Activated T-cell treated with anti-CD3 and anti-CD28 coated beads, Interleukin-2, amount 50 U/mL, for 48 hours (primary cell): ENCODE measurements at regions not wholly inside any gene's neighbourhood (a gene's known extent, or its start where the extent isn't known, plus 50 kb on each side); places are given as distances from the start of the nearest gene placed in this dataset.
"Not testable (repeated sequence)": the region's sequence is repeated elsewhere in the genome, so short reads cannot be mapped to it uniquely, and the experiment has no call there.

ENCODE experiments used
- DNase-seq, 2 experiments: peaks; one replicate each; pipeline ENCODE4 v3.0.0-alpha.2; 2020

DNA sequence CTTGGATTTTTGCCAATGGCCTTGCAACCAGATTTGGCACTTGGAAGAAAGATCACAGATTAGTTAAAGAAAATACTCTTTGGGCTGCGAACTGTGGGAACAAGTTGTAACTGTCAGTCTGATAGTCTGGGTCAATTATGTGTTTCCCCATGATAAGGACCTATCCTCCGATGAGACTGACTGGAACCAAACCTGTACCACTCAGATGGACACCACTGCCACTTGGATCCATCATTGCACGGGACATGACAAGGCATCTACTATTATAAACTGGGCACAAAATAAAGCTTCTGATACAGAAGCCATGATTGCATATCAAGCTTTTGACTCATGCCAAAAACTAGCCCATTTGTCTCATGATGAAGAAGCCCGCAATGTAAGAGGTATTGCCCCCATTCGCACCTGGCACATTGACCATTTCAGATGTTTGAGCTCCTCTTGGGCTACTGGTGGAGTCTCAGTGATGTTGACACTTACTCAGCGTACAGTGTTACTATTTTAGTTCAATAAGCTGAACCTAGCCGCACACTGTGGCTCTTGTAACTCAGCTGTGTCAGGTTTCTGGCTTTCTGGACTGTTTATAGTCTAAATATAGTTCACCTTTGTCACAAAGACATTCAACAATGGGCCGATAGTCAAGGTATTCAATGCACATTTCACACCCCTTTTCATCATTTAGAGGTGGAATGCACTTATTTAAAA lies 179.8 kb upstream of the RBBP8 start:
- DNase-seq: no peak

DNA sequence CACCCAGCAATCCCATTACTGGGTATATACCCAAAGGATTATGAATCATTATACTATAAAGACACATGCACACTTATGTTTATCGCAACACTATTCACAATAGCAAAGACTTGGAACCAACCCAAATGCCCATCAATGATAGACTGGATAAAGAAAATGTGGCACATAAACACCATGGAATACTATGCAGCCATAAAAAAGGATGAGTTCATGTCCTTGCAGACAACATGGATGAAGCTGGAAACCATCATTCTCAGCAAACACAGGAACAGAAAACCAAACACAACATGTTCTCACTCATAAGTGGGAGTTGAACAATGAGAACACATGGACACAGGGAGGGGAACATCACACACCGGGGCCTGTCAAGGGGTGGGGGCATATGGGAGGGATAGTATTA lies 169.1 kb upstream of the RBBP8 start:
- DNase-seq: not testable (repeated sequence)

DNA sequence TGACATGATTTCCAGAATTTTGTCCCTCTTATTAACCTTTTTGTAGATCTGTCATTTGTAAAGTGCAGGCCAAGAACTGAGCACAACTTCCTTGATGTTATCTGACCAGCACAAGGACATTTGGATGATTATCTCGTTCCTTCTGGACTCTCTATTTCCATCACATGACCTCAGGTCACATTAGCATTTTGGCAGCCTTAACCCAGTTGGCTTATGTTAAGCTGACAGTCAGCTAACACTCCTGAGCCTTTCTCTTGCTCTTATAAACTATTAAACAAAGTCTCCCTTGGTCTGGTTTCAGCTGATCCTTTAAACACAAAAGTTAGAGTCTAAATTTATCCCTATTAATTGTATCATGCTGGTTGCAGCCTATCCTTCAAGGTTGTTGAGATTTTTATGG lies 167.2 kb upstream of the RBBP8 start:
- DNase-seq: no peak

DNA sequence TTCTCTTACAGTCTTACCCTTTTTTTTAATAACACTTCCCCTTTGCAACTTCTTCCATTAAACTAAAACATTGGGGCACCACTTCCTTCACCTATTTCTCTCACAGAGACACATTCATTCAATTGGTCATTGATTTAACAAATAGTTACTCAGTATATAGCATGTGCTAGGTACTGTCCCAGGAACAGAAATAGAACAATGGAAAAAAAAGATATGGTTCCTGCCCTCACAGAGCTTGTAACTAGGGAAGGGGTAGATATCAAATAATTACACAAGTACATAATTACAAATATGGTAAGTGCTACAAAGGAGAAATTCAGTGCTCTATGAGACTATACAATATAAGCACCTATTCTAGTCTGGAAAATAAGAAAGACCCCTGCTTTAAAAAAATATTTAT lies 165.5 kb upstream of the RBBP8 start:
- DNase-seq: no peak

DNA sequence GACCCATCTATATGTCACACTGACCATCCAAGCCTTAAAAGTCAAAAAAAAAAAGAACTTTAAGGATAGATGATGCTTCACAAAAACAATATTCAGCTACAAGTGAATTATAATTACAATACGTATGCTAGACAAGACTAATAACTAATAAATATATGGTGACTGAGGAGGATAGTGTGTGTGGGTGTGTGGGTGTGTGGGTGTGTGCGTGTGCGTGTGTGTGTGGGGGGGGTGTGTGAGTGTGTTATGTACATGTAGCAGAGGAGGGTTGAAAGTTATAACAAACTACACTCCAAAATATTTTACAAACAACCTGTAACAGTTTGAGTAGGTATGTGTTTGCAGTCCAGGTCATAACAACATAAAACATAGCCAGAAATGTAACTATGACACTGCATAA lies 159.2 kb upstream of the RBBP8 start:
- no peak for DNase-seq

DNA sequence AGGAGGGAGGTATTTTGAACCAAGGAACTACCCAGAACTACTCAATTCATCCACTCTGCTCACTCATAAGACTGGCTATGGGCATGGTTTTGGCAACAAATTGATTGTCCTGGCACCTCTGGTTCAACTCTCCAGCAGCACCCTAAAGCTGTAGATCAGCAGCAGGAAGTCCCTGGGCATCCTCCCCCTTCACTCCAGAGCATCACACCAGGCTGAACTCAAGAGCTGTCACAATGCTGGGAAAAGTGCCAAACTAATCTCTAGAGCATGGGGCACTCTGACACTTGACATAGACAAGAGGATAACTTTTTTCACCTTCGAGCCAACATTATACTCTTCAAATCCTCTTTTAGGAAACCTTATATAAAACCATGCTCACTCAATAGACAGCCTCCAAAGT lies 154.1 kb upstream of the RBBP8 start:
- no peak for DNase-seq

DNA sequence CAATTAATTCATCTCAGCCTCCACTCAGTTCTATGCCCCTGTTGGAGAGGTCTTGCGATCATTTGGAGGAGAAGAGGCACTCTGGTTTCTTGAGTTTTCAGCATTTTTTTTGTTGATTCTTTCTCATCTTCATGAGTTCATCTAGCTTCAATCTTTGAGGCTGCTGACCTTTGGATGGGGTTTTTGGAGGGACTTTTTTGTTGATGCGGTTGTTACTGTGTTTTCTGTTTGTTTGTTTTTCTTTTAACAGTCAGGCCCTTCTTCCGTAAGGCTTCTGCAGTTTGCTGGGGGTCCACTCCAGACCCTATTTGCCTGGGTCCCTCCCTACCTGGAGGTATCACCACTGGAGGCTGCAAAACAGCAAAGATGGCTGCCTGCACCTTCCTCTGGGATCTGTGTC lies 149.9 kb upstream of the RBBP8 start:
- no peak for DNase-seq

DNA sequence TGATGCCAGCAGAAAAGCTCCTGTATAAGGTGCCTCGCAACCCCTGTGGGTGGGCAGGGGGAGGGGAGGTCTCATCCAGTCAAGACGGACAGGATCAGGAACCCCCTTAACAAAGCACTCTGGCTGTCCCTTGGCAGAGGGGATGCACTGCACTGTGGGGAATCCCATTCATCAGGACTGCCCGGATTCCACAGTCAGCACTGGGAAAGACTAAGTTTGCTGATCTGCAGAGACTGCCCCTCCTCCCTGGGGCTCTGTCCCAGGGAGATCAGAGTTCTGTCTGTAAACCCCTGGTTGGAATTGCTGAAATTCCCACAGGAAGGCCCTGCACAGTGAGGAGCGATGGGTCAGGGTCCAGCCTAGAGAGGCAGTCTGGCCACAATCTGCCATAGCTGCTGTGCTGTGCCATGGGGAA lies 149.5 kb upstream of the RBBP8 start:
- no peak for DNase-seq

DNA sequence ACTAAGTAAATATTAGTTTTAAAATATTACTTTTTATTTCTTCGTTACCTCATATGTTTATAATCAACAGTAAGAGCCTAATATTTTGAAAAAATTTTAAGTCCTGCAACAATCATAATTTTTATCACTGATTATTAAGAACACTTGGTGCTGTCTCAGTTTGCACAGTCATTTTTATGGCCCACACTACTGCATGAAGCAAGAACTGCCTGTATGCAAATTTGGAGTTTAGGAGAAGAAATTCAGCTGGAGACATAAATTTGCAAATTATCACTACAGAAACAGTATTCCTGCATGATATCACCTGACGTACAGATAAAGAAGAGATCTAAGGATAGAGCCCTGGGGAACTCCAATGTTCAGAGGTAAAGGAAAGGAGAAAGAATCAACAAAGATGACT lies 144.1 kb upstream of the RBBP8 start:
- no peak for DNase-seq

DNA sequence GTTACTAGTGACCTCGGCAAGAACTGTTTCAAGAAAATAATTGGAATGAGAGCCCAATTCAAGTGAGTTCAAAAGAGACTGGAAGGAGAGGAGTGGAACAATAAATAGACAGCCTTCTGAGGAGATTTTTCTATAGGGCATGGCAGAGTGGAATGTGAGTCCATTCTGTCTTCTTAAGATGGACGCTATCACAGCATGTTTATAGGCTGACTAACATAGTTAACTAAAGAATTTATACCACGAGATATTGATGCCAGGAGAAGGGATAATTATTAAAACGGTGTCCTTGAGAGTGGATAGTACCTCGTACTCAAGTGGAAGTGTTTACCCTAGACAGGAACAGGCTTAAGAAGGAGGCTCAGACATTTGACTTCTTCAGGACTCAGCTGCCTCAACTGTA lies 143.5 kb upstream of the RBBP8 start:
- DNase-seq: no peak

DNA sequence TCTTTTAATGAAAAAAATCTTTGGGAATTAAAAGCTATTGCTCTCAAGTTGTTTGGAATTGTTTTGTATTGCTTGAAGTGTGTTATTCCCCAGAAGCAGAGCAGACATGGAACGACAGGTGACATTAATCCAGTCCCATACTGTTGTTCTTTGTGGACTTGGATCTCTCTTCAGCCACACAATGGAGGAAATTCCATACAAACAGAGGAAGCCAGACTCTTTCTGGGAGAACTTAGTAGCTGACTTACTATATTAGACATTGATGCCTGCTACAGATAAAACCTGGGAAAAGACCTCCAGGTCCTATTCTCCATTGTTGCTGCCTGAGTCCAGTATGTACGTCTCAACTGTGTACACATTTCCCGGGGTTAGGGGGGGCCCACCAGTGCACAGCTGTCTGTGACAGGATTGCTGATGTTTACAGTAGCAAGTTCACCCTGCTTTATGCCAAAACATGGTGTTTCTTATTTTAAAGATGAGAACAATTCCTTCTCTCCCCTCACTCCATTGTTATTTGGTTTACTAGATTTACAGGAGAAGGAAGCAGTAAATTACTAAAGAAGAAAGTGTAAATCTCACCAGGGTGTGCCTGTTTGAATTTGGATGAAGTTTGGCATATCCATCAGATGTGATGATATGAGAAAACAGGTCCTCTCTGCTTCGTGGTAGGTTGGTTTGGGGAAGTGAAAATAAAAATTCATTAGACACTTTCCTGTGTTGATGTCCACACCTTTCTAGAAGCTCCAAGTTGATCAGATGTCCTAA lies 142.4 kb upstream of the RBBP8 start:
- no peak for DNase-seq

DNA sequence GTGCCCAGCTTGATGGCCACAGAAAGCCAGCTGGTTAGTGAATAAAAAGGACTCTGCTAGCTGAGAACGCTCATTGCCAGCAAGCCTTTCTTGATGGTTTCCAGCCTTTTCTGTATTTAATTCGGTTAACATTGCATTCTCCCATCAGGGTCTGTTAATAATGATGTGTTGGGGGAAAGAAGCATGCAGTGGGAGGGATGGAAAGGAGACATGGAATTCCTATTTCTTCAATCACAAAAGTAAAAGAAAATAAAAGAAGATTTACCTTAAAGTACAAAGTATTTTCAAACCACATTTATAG lies 141.9 kb upstream of the RBBP8 start:
- no peak for DNase-seq

DNA sequence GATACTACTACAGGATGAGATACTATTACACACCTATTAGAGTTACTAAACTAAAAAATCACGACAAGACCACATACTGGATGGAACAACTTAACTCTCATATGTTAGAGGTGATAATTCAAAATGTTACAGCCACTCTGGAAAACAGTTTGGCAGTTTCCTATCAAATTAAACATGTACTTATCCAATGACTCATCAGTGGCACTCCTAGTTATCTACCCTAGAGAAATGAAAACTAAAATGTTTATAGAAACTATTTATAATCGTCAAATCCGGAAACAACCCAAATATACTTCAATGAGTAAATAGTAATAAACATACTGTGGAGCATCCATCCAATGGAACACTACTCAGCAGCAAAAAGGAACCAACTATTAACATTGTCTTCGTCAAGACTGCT lies 137.0 kb upstream of the RBBP8 start:
- no peak for DNase-seq

DNA sequence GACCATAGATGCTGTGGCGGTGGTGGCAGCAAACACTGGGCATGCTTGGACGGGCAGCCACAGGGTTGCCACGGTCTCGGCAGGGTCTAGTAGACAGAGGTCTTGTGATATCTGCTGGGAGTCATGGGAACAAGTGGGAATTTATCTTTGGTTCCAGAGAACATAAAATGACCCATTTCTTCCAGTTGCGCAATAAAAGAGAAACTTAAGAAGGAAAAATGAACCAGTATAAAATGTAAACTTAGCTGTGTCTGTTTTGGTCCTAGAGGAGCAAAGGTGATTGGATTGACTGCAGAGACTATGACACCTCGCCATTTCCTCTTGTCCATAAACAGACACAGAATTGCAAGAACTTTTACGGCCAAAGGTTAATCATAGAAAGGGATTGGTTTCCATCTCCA lies 132.6 kb upstream of the RBBP8 start:
- no peak for DNase-seq

DNA sequence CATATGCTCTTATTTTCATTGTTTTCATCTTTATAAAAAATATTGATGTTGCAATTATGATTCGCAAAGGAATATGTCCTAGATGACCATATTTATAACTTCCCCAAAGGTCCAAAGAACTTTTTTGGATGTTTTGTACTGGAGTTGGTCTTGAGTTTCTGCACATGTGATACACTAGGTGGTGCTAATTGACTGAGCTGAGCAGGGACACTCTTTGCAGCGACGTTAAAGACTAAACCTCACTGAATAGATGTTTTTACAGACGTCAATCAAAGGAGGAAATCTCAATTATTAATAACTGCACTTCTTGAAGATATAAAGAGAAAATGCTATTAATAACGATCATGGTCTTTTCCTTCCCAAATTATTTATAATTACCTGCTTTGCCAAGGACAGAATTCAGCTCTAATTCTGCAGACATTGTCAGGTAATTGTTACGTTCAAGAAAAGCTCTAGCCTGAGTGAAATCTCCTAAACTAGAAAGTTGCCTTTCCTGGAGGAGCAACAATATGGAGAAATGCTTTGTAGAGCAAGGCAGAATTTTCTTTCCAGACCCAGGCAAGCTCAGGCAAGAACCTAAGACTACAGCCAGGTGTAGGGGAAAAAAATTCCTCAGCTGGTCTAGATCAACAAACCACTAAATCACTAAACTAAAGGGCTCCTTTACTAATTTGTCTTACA lies 119.3 kb upstream of the RBBP8 start:
- no peak for DNase-seq

DNA sequence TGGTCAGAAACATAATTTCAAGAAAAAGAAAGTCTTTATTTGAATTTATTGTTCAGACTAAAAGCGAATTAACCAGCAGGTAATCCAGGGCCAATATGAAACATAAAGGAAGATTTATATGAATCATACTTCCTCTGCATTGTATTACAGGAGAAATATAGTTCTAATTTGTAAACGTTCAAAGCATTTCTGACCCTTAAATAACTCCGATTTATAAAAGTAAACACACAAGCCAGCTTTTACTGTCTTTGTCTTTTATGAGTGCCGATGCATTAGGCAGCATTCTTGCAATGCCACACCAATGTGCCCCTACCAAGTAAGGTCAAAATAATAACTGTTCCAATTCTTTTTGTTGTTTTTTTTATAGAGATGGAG lies 118.8 kb upstream of the RBBP8 start:
- DNase-seq: no peak

DNA sequence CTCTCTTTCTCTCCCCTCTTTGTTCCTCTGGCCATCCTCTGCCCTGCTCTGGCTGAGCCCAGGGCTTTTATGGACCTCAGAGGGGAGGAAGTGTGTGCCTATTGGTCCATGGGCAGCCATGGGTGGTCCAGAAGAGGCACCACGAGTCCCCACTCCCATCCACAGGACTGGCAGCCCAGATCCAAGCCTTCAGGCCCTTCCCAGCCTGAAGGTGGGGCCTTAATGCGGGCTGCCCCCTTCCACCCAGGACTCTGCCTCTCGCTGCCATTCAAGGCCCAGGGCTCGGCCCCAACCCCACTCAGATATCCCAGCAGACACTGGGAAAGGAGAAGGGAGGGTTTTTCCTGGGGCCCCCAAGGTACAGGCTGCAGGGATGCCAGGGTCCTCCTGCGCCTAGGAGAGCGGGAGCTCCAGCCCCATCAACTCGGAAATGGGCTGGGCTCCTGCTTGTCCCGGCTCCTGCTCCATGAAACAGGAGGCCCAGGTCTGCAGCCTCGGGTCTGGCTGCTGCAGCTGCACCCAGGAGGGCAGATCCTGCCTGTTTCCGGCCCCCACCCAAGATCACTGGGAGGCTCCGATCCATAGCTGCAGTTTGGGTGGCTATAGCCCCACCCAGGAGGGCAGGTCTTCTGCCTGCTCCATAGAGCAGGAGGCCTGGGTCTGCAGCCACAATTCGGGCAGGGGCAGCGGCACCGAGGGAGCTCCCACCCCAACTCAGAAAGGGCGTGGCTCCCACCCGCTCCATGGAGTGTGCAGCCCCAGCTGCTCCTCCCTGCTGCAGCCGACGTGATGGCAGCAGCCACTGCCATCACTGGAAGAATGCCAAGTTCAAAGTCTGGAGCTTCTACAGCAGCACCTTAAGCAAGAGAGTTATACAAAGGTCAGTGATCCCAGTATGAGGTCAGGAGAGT lies 116.6 kb upstream of the RBBP8 start:
- no peak for DNase-seq

DNA sequence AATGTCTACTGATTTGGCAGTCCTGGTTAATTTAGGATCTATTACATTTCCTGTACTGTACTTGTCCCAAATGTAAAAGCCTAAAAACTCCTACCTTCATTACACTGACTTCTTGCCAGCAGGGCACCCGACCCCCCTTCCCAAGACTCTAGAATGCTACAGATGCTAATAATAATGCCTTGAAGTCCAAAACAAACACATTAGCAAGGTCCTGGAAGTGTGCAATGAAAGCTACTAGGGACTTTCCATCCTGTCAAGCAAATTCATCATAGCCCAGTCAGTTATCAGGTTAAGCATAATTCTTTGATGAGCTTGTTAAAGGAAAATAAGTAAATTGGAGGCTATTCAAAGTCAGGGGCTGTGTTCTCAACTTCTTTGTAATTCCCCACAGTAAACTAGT lies 115.3 kb upstream of the RBBP8 start:
- no peak for DNase-seq

DNA sequence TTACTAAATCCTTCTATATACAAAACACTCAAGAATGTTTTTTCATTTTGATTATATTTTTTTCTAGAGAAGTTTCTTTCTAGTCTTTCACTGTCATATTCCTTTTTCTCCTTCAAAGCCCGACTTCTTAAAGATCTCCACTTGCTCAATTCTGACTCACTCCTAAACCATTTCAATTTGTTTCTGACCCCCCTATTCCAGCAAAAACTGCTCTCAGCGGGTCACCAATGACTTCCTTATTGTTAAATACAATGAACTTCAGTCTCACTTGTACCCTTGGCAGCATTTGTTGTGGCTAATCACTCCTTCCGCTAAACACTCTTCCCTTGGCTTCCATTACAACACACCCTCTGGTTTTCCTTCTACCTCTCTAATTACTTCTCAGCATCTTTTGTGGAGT lies 111.1 kb upstream of the RBBP8 start:
- DNase-seq: no peak

DNA sequence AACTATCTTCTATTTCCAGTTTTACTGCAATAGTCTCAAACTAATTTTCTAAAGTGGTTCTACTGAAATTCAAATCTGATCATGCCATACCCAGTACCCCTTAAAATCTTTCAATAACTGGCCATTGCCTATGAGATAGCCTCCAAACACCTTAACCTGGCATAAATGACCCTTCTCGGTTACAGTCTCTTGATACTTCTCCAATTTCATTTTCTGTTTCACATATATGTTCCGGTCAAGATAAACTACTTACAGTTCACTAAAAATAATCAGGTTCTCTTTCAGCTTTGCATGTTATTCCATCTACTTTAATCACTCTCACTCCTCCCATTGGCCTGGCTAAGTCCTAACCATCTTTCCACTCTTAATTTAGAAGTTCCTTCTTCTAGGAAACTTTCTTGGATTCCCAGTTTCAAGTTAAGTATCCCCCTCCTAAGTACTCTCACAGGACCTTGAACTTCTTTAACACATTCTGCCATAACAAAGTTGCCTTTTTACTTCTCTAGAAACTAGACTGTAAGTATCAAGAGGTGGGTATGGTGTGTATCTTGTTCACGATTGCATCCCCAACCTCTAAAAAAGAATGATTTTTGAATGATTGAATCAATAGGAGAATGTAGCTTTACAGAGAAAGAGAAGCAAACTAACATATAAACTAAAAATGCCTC lies 110.2 kb upstream of the RBBP8 start:
- DNase-seq: no peak

DNA sequence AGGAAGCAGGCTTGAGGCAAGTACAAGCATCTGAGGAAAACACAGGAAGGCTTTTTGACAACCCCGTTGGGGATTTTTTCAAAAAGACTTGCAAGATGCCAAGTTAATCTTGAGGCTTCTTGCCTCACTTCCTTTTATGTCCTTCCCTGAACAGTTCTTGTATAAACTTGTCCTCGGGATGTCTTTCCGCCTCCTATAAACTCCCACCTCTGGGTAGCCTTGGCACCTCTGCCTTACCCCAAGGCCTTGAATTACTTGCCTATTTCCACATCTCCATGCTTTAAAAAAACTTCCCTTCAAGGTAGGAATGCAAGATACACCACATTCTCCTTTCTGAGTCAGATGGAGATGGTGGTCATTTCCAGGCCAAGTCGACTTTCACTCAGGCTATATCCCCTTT lies 106.4 kb upstream of the RBBP8 start:
- no peak for DNase-seq

DNA sequence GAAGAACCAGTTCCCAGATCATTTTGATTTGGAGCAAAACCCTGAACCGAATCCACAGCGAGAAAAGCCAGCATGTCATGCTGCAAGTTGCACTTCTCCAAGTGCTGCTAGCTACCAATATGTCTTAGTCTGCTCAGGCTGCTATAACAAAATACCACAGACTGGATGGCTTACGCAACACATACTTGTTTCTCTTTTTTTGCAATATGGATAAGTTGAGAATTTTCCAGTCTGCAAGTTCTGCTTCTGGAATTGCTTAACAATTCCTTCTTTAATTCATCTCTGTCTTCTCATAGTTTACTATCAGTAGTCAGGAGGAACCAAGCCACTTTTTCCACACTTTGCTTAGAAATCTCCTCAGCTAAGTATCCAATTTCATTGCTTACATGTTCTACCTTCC lies 105.9 kb upstream of the RBBP8 start:
- DNase-seq: no peak

DNA sequence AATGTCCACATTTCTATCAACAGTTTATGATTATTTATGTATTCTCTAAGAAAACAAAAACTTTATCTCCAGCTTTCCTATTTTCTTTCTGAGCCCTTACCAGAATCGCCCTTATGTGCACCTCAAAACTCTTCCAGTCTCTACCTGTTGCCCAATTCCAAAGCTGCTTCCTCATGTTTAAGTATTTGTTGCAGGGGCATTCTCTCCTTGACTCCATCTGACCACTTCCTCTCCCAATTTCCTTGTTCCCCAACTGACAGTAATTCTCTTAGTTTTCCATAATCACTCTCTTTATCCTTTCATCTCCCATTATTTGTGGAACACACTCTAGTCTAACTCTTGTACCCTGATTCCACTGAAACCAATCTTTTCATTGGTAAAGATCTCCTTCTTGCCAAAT lies 105.4 kb upstream of the RBBP8 start:
- DNase-seq: no peak
